Panc1 (cell line): ENCODE measurements at regions not wholly inside any gene's neighbourhood (a gene's known extent, or its start where the extent isn't known, plus 50 kb on each side); places are given as distances from the start of the nearest gene placed in this dataset.

Source experiments
- ATAC-seq: fragments of 200-7000 bp; cut with Tn5 transposase; 2 replicates; pipeline ENCODE4 v1.9.1; 2020; ENCODE audit warnings: mild to moderate bottlenecking, moderate library complexity
- BruUV-seq: library from RNA; stranded (reverse); fragments of 400-500 nt; replicated peaks from 2 replicates; lab custom pipeline; 2021; lab: Mats Ljungman, UMichigan
- CTCF ChIA-PET: fragments of 300-600 bp; sonication (Branson Sonifier 250); formaldehyde crosslinking; loops from one replicate; lab custom pipeline; 2022; ENCODE audit warnings: antibody characterized with exemption; lab: Charles Lee
- POLR2A ChIA-PET: fragments of 300-600 bp; sonication (Branson Sonifier 250); formaldehyde crosslinking; loops from one replicate; lab custom pipeline; 2022; ENCODE audit warnings: antibody characterized with exemption; lab: Charles Lee
- DNase-seq: peaks from one replicate; pipeline ENCODE4 v3.0.0-alpha.2; 2010; ENCODE audit warnings: low read depth, low spot score
- H3K27ac ChIP-seq: 2 replicates; pipeline ENCODE4 v1.5.1; 2011; ENCODE audit warnings: mild to moderate bottlenecking, low read length, inconsistent platforms
- H3K27me3 ChIP-seq: fragments of 200-500 bp; sonication (Bioruptor generic); 2 replicates; pipeline ENCODE4 v1.6.0; 2014; ENCODE audit warnings: low read length, inconsistent platforms; ENCODE audit not compliant: control insufficient read depth, insufficient read depth
- H3K36me3 ChIP-seq: fragments of 200-500 bp; sonication (Bioruptor generic); 2 replicates; pipeline ENCODE4 v1.5.1; 2014; ENCODE audit warnings: inconsistent platforms, mild to moderate bottlenecking, low read length, moderate library complexity; ENCODE audit not compliant: control insufficient read depth, insufficient read depth
- H3K4me1 ChIP-seq: 2 replicates; pipeline ENCODE4 v1.5.1; 2011; ENCODE audit warnings: inconsistent platforms, mild to moderate bottlenecking, low read length, moderate library complexity; ENCODE audit not compliant: control insufficient read depth, insufficient read depth
- H3K4me3 ChIP-seq, 2 experiments: 2 replicates each; pipeline ENCODE4 v1.5.1; 2011 to 2012; ENCODE audit warnings: low read depth in 2 of 2, low read length in 2 of 2, mild to moderate bottlenecking in 2 of 2, inconsistent platforms in 1 of 2, moderate library complexity in 1 of 2
- H3K9me3 ChIP-seq: fragments of 200-500 bp; sonication (Bioruptor generic); 2 replicates; pipeline ENCODE4 v1.5.1; 2014; ENCODE audit warnings: low read depth, mild to moderate bottlenecking, inconsistent platforms, low read length, moderate library complexity; ENCODE audit not compliant: control insufficient read depth, insufficient read depth
- CTCF ChIP-seq: fragments of 450-650 bp; IDR thresholded peaks from 2 replicates; pipeline ENCODE4 v1.5.1; 2017; ENCODE audit warnings: mild to moderate bottlenecking
- POLR2AphosphoS5 ChIP-seq: IDR thresholded peaks from 2 replicates; pipeline ENCODE4 v1.6.1; 2012; ENCODE audit warnings: mild to moderate bottlenecking, low read depth, low read length, moderate library complexity
- REST ChIP-seq, 2 experiments: IDR thresholded peaks; 2 replicates each; pipeline ENCODE4 v1.6.1; 2011 to 2012; ENCODE audit warnings: low read depth in 2 of 2, control low read depth in 1 of 2, low read length in 1 of 2, mild to moderate bottlenecking in 1 of 2, moderate library complexity in 1 of 2; ENCODE audit not compliant: insufficient read depth in 1 of 2
- SIN3A ChIP-seq: IDR thresholded peaks from 2 replicates; pipeline ENCODE4 v1.6.1; 2012; ENCODE audit warnings: low read depth, mild to moderate bottlenecking, low read length, moderate library complexity, borderline replicate concordance; ENCODE audit not compliant: insufficient read depth
- TCF7L2 ChIP-seq: IDR thresholded peaks from 2 replicates; pipeline ENCODE4 v1.6.1; 2011; ENCODE audit warnings: mild to moderate bottlenecking, low read depth, low read length, inconsistent platforms
- in situ Hi-C: cut with HindIII; loops from 2 replicates; pipeline ENCODE4 v1.10.0; 2016; ENCODE audit warnings: low sequenced_read_pairs, low pct_unique_long_range_greater_than_20kb
- intact Hi-C: fragments of 100-400 bp; cut with micrococcal nuclease; formaldehyde crosslinking; loops from one replicate; pipeline ENCODE4 v1.10.0; 2022; ENCODE audit not compliant: unreplicated experiment

- no TSS peak for BruUV-seq
- no peaks in the 10 kb centered on the region for H3K36me3 ChIP-seq
- DNase-seq = no peak
These were observed 366.1 kb downstream of the EN1 start for GRCh38 chr2:118481299-118481698.

GRCh38 chr2:118479020-118479419 is 368.4 kb downstream of the EN1 start:
- H3K4me3 ChIP-seq = no peak overlapping the region
- ATAC-seq = no peak
- H3K27ac ChIP-seq = no peak overlapping the region
- CTCF ChIA-PET = no interaction called here
- TF ChIP-seq REST (IDR thresholded peaks at IDR 0.05; ENCODE audit: insufficient read depth in 1 of 2, low read depth in 2 of 2, low read length in 1 of 2) (no peak), POLR2AphosphoS5 (no peak)
- H3K27me3 ChIP-seq = no peaks in the 10 kb centered on the region
- in situ Hi-C loops (no loop called here), intact Hi-C loops (no loop called here)
- no peaks in the 10 kb centered on the region for H3K4me1 ChIP-seq
- DNase-seq = no peak
- no peaks in the 10 kb centered on the region for H3K36me3 ChIP-seq
- no peaks in the 10 kb centered on the region for H3K9me3 ChIP-seq
- BruUV-seq = no TSS peak
- POLR2A ChIA-PET = no interaction called here

More at GRCh38 chr2:118481299-118481698, 366.1 kb downstream of the EN1 start:
- ChIA-PET POLR2A (no interaction called here), CTCF (no interaction called here)
- in situ Hi-C loops = no loop called here
- TF ChIP-seq REST (IDR thresholded peaks at IDR 0.05; ENCODE audit: insufficient read depth in 1 of 2, low read depth in 2 of 2, low read length in 1 of 2) = no peak
- TF ChIP-seq POLR2AphosphoS5 = no peak
- no peaks in the 10 kb centered on the region for H3K4me1 ChIP-seq
- no peaks in the 10 kb centered on the region for H3K9me3 ChIP-seq
- intact Hi-C loops = no loop called here
- no peak overlapping the region for H3K27ac ChIP-seq
- no peaks in the 10 kb centered on the region for H3K27me3 ChIP-seq
- no peak overlapping the region for H3K4me3 ChIP-seq
- ATAC-seq = no peak

- TF ChIP-seq POLR2AphosphoS5 (no peak), TCF7L2 (no peak), REST (IDR thresholded peaks at IDR 0.05; ENCODE audit: insufficient read depth in 1 of 2, low read depth in 2 of 2, low read length in 1 of 2) (no peak), CTCF (no peak), SIN3A (no peak)
- H3K4me1 ChIP-seq = no peaks in the 10 kb centered on the region
- no peak overlapping the region for H3K4me3 ChIP-seq
- ATAC-seq = no peak
- H3K36me3 ChIP-seq = no peaks in the 10 kb centered on the region
- CTCF ChIA-PET = no interaction called here
- H3K9me3 ChIP-seq = no peaks in the 10 kb centered on the region
- BruUV-seq = no TSS peak
- intact Hi-C loops (no loop called here), in situ Hi-C loops (no loop called here)
- POLR2A ChIA-PET = no interaction called here
- DNase-seq = no peak
- no peak overlapping the region for H3K27ac ChIP-seq
- no peaks in the 10 kb centered on the region for H3K27me3 ChIP-seq
These were observed 370.2 kb downstream of the EN1 start for GRCh38 chr2:118477111-118477862.
